K562 (cell line): ENCODE measurements at regions not wholly inside any gene's neighbourhood (a gene's known extent, or its start where the extent isn't known, plus 50 kb on each side); places are given as distances from the start of the nearest gene placed in this dataset.

Experiments used
- ATAC-seq: fragments of 200-7000 bp; cut with Tn5 transposase; 3 replicates; pipeline ENCODE4 v1.9.1; 2020; ENCODE audit warnings: moderate library complexity
- BruUV-seq: library from RNA; stranded (reverse); fragments of 400-500 nt; replicated peaks from 2 replicates; lab custom pipeline; 2021; lab: Mats Ljungman, UMichigan
- CTCF ChIA-PET: fragments of 300-600 bp; formaldehyde crosslinking; extraction: SDS; loops from one replicate; lab custom pipeline; 2021; ENCODE audit warnings: low intra/inter-chr PET ratio; lab: Yijun Ruan, JAX
- POLR2A ChIA-PET: fragments of 300-600, 350-650 bp; sonication (Branson Sonifier 250); formaldehyde crosslinking; extraction: SDS; loops from one replicate; lab custom pipeline; 2021; ENCODE audit warnings: antibody characterized with exemption, inconsistent platforms; lab: Yijun Ruan, JAX
- DNase-seq, 4 experiments: peaks; one replicate each; pipeline versions ENCODE4 v3.0.0 to v3.0.0-alpha.2; 2011 to 2018; ENCODE audit warnings: low spot score in 3 of 4, mixed read lengths in 3 of 4; ENCODE audit errors: extremely low read depth in 1 of 4
- FAIRE-seq: peaks from 2 replicates; lab custom pipeline; 2011; peaks lifted over from hg19 to GRCh38; lab: Jason Lieb, UNC
- H2AFZ ChIP-seq: 2 replicates; pipeline ENCODE4 v1.6.0; 2011; ENCODE audit warnings: low read depth, low read length, control low read depth, inconsistent platforms
- H3K27ac ChIP-seq: fragments of 200-600 bp; 3 replicates; pipeline ENCODE4 v1.8.0; 2011; ENCODE audit warnings: low read depth, mild to moderate bottlenecking, control low read depth, inconsistent platforms, low read length, moderate library complexity, mixed read lengths; ENCODE audit errors: extremely low read depth
- H3K27me3 ChIP-seq, 2 experiments: fragments of 300-600 bp in 1 of 2; 2 replicates in 1 of 2; 3 replicates in 1 of 2; pipeline versions ENCODE4 v1.6.0 to v1.8.0; 2011; ENCODE audit warnings: inconsistent platforms in 2 of 2, low read length in 2 of 2, mild to moderate bottlenecking in 1 of 2, mixed read lengths in 1 of 2, moderate library complexity in 1 of 2; ENCODE audit not compliant: control insufficient read depth in 2 of 2, insufficient read depth in 2 of 2
- H3K36me3 ChIP-seq: fragments of 300-600 bp; 3 replicates; pipeline ENCODE4 v1.8.0; 2011; ENCODE audit warnings: mild to moderate bottlenecking, low read length, inconsistent platforms; ENCODE audit not compliant: control insufficient read depth, insufficient read depth
- H3K4me1 ChIP-seq, 2 experiments: fragments of 200-600 bp in 1 of 2; replicated peaks in 1 of 2; 2 replicates in 1 of 2; 3 replicates in 1 of 2; pipeline versions ENCODE4 v1.5.1 to v1.8.0; 2011; ENCODE audit warnings: inconsistent platforms in 2 of 2, low read length in 2 of 2, mild to moderate bottlenecking in 1 of 2, mixed read lengths in 1 of 2, moderate library complexity in 1 of 2; ENCODE audit not compliant: control insufficient read depth in 2 of 2, insufficient read depth in 2 of 2
- H3K4me2 ChIP-seq: 2 replicates; pipeline ENCODE4 v1.6.1; 2011; ENCODE audit warnings: low read length, control low read depth, inconsistent platforms, mixed read lengths; ENCODE audit not compliant: insufficient read depth
- H3K4me3 ChIP-seq: fragments of 200-600 bp; sonication (generic), shearing (Covaris generic); 2 replicates; pipeline ENCODE4 v1.5.1; 2016; ENCODE audit warnings: control low read depth, inconsistent platforms
- H3K79me2 ChIP-seq: fragments of 200-600 bp; 3 replicates; pipeline ENCODE4 v1.8.0; 2011; ENCODE audit warnings: low read length, inconsistent platforms; ENCODE audit not compliant: control insufficient read depth, insufficient read depth
- H3K9ac ChIP-seq, 2 experiments: 2 replicates each; pipeline versions ENCODE4 v1.6.0 to v1.6.1; 2011; ENCODE audit warnings: low read depth in 2 of 2, low read length in 2 of 2, control low read depth in 1 of 2, inconsistent platforms in 1 of 2, mild to moderate bottlenecking in 1 of 2, mixed read lengths in 1 of 2; ENCODE audit not compliant: insufficient read depth in 1 of 2
- H3K9me1 ChIP-seq: one replicate; pipeline ENCODE4 v1.6.0; 2011; ENCODE audit warnings: inconsistent platforms, mild to moderate bottlenecking, low read length, moderate library complexity; ENCODE audit not compliant: control insufficient read depth, insufficient read depth
- H3K9me3 ChIP-seq: replicated peaks from 2 replicates; pipeline ENCODE4 v1.5.1; 2011; ENCODE audit warnings: low read depth, low read length, inconsistent platforms; ENCODE audit not compliant: control insufficient read depth, insufficient read depth
- H4K20me1 ChIP-seq: replicated peaks from 2 replicates; pipeline ENCODE4 v1.6.1; 2011; ENCODE audit warnings: low read length, inconsistent platforms, mixed read lengths; ENCODE audit not compliant: control insufficient read depth, insufficient read depth
- ETV5 ChIP-seq: sonication (generic); formaldehyde crosslinking; IDR thresholded peaks from 2 replicates; pipeline ENCODE4 v1.4.0; 2020; ENCODE audit warnings: low read depth, mild to moderate bottlenecking, missing genetic modification reagents
- FOXP1 ChIP-seq: sonication (generic); formaldehyde crosslinking; IDR thresholded peaks from 2 replicates; pipeline ENCODE4 v1.8.0; 2022; ENCODE audit warnings: mild to moderate bottlenecking, missing genetic modification reagents
- HMG20B ChIP-seq: fragments of 250-450 bp; sonication (Bioruptor Pico); IDR thresholded peaks from 2 replicates; pipeline ENCODE4 v1.5.0; 2021; ENCODE audit warnings: mild to moderate bottlenecking
- KLF16 ChIP-seq: IDR thresholded peaks from 2 replicates; pipeline ENCODE4 v1.6.1; 2016; ENCODE audit warnings: antibody characterized with exemption
- MAFG ChIP-seq: fragments of 450-650 bp; conservative IDR thresholded peaks from 2 replicates; pipeline ENCODE4 v1.6.1; 2016; ENCODE audit warnings: missing genetic modification characterization, missing compliant biosample characterization
- MECOM ChIP-seq: fragments of 250-450 bp; sonication (Bioruptor Pico); IDR thresholded peaks from 2 replicates; pipeline ENCODE4 v1.8.0; 2022; ENCODE audit warnings: inconsistent platforms
- MYC ChIP-seq, 2 experiments: fragments of 250-450 bp in 1 of 2; sonication (Bioruptor Pico) in 1 of 2; IDR thresholded peaks; 2 replicates each; pipeline versions ENCODE4 v1.5.1 to v1.6.1; 2012 to 2021; ENCODE audit warnings: low read depth in 2 of 2, borderline replicate concordance in 1 of 2, improper control_type of control experiment in 1 of 2, low read length in 1 of 2, mild to moderate bottlenecking in 1 of 2, moderate library complexity in 1 of 2
- POU5F1 ChIP-seq: fragments of 150-350 bp; IDR thresholded peaks from 2 replicates; pipeline ENCODE4 v1.6.1; 2014; ENCODE audit warnings: borderline replicate concordance, low read length, low read depth, mild to moderate bottlenecking; ENCODE audit not compliant: partially characterized antibody
- RAD51 ChIP-seq: fragments of 450-650 bp; IDR thresholded peaks from 2 replicates; pipeline ENCODE4 v1.7.1; 2016; ENCODE audit warnings: low read depth, mild to moderate bottlenecking, borderline replicate concordance
- TFAM ChIP-seq: fragments of 250-450 bp; sonication (Bioruptor Pico); conservative IDR thresholded peaks from 2 replicates; pipeline ENCODE4 v1.5.0; 2021; ENCODE audit warnings: mild to moderate bottlenecking, moderate library complexity
- ZNF347 ChIP-seq: fragments of 450-650 bp; formaldehyde crosslinking; IDR thresholded peaks from 2 replicates; pipeline ENCODE4 v1.4.0; 2020; ENCODE audit warnings: low read depth, mild to moderate bottlenecking, moderate library complexity
- ZNF561 ChIP-seq: fragments of 450-650 bp; formaldehyde crosslinking; conservative IDR thresholded peaks from 2 replicates; pipeline ENCODE4 v1.4.0; 2020; ENCODE audit warnings: mild to moderate bottlenecking, moderate library complexity
- ZNF717 ChIP-seq: fragments of 250-450 bp; sonication (Bioruptor Pico); IDR thresholded peaks from 2 replicates; pipeline ENCODE4 v1.5.0; 2021
- WGBS: fragments of 100-300 bp; shearing (Covaris generic); methylation state at CpG from one replicate; pipeline ENCODE4 v1.1.6; 2016; ENCODE audit warnings: low coverage, mixed read lengths; ENCODE audit not compliant: insufficient coverage; ENCODE audit errors: missing lambda C conversion rate; 5-methylcytosine and 5-hydroxymethylcytosine counted together
- in situ Hi-C: fragments of 300-500 bp; cut with MboI; formaldehyde crosslinking; loops from 4 replicates; pipeline ENCODE4 v1.15.0; 2018; ENCODE audit warnings: inconsistent platforms, mixed read lengths
- intact Hi-C: fragments of 100-400 bp; cut with micrococcal nuclease; formaldehyde crosslinking; loops from 2 replicates; pipeline ENCODE4 v1.14.2; 2022
- TF ChIP-seq, protein P1 (sequence below): sonication (generic); formaldehyde crosslinking; IDR thresholded peaks from 2 replicates; pipeline ENCODE4 v1.8.1; 2022; ENCODE audit warnings: missing genetic modification reagents
- TF ChIP-seq, protein P2 (sequence below): fragments of 450-650 bp; formaldehyde crosslinking; IDR thresholded peaks from 2 replicates; pipeline ENCODE4 v1.4.0; 2022; ENCODE audit warnings: missing genetic modification characterization

DNA sequence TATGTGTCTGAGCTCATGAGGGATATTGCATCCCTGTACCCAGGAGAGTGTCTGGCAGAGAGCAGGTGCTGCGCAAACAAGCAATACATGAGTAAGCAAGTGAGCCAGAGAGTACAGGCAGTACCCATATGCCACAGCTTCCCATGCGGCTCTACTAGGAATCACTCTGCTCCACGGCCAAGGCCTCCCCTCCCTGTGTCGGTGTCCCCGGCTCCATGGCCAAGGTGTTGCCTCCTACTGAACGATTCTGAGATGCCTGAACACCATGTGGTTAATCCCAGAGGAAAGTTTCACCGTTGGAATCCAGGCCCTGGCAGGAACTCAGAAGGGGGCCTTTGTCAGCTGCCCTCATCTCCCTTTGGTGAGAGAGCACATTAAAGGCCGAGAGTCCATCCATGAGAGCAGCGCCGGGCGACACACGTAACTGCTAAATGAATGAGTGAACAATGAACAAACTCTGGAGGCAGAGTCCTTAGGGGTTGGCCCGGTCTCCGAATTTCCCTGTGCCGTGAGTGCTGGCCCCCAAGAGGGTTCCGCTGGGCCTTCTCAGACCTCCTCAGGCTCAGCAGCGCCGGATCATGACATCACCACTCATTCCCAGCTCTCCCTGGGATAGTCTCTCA, 136.0 kb upstream of the FAM20C start (continued):
- TF ChIP-seq ZNF561 (CRISPR knock-in tag) (no peak), MAFG (tag) (no peak)

DNA sequence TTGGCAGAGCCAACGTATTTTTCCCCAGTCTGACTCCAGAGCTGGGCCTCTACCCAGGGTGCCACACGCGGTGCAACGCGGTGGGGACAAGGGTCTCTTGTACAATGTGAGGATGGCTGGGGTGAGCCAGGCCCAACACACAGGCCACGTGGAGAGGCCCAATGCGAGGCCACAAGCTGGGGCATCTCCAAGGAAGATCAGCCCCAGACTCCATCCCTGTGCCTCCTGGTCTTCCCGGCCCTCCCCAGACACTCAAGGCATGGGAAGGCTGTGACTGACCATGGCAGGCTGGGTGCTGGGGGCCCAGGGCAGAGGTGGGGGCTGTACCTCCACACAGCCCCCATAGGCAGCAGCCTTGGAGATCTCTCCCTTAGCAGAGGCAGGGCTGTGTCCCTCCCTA, 135.3 kb upstream of the FAM20C start:
- no peak overlapping the region for H3K4me2 ChIP-seq
- no peaks in the 10 kb centered on the region for H3K79me2 ChIP-seq
- peaks cover 4% of the 10 kb centered on the region for H4K20me1 ChIP-seq
- no peaks in the 10 kb centered on the region for H3K36me3 ChIP-seq
- no peak for FAIRE-seq
- 0 out of 4 replicates have a peak overlapping the region, but pooled peaks of 1 of the 2 experiments have one; percentile 33 for H3K9ac ChIP-seq
- TF ChIP-seq FOXP1 (CRISPR knock-in tag) (no peak), MYC (IDR thresholded peaks at IDR 0.05; ENCODE audit: low read depth, low read length) (no peak), MYC (CRISPR knock-in tag; IDR thresholded peaks at IDR 0.05; ENCODE audit: borderline replicate concordance, low read depth) (no peak), ETV5 (no peak), KLF16 (no peak), POU5F1 (no peak), RAD51 (no peak), MECOM (CRISPR knock-in tag) (no peak), HMG20B (CRISPR knock-in tag) (no peak), ZNF717 (CRISPR knock-in tag) (no peak), ZNF347 (no peak), TFAM (CRISPR knock-in tag) (no peak)
- TF ChIP-seq, protein P1, sequence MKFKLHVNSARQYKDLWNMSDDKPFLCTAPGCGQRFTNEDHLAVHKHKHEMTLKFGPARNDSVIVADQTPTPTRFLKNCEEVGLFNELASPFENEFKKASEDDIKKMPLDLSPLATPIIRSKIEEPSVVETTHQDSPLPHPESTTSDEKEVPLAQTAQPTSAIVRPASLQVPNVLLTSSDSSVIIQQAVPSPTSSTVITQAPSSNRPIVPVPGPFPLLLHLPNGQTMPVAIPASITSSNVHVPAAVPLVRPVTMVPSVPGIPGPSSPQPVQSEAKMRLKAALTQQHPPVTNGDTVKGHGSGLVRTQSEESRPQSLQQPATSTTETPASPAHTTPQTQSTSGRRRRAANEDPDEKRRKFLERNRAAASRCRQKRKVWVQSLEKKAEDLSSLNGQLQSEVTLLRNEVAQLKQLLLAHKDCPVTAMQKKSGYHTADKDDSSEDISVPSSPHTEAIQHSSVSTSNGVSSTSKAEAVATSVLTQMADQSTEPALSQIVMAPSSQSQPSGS (CRISPR knock-in tag), result no peak
- TF ChIP-seq, protein P2, sequence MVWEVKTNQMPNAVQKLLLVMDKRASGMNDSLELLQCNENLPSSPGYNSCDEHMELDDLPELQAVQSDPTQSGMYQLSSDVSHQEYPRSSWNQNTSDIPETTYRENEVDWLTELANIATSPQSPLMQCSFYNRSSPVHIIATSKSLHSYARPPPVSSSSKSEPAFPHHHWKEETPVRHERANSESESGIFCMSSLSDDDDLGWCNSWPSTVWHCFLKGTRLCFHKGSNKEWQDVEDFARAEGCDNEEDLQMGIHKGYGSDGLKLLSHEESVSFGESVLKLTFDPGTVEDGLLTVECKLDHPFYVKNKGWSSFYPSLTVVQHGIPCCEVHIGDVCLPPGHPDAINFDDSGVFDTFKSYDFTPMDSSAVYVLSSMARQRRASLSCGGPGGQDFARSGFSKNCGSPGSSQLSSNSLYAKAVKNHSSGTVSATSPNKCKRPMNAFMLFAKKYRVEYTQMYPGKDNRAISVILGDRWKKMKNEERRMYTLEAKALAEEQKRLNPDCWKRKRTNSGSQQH (CRISPR knock-in tag), result no peak
- WGBS, result 1% methylated on average over 8 of the region's 8 CpGs
- BruUV-seq, result no TSS peak
- ChIA-PET POLR2A (no interaction called here), CTCF (no interaction called here)
- no peaks in the 10 kb centered on the region for H3K4me1 ChIP-seq
- H3K4me3 ChIP-seq, result no peak overlapping the region
- peaks cover 53 to 84% of the 10 kb centered on the region in 2 experiments for H3K27me3 ChIP-seq
- ATAC-seq, result no peak
- intact Hi-C loops, result no loop called here
- DNase-seq, result no peak
- no peaks in the 10 kb centered on the region for H3K9me1 ChIP-seq
- no peaks in the 10 kb centered on the region for H3K9me3 ChIP-seq
- no peak overlapping the region for H3K27ac ChIP-seq
- in situ Hi-C loops, result no loop called here
- H2AFZ ChIP-seq, result no peak overlapping the region
